ENCODE measurements at regions not wholly inside any gene's neighbourhood (a gene's known extent, or its start where the extent isn't known, plus 50 kb on each side); places are given as distances from the start of the nearest gene placed in this dataset.
"Not testable (repeated sequence)": the region's sequence is repeated elsewhere in the genome, so short reads cannot be mapped to it uniquely, and the experiment has no call there.

- Histone ChIP-seq H3K27ac (ENCODE audit: low read length) (no peak overlapping the region), H3K4me1 (ENCODE audit: control insufficient read depth, insufficient read depth, low read length) (no peaks in the 10 kb centered on the region), H3K4me3 (ENCODE audit: low read length) (no peak overlapping the region), H3K36me3 (ENCODE audit: control insufficient read depth, insufficient read depth, low read length) (no peaks in the 10 kb centered on the region), H3K9me3 (ENCODE audit: control insufficient read depth, insufficient read depth, low read length) (peaks cover 4% of the 10 kb centered on the region), H3K27me3 (ENCODE audit: control insufficient read depth, insufficient read depth, low read length) (no peaks in the 10 kb centered on the region)
- H3K27ac Mint-ChIP-seq: no peak overlapping the region
- no peaks in the 10 kb centered on the region for H3K4me1 Mint-ChIP-seq
- H3K4me3 Mint-ChIP-seq: no peak overlapping the region
- intact Hi-C loops (cut with micrococcal nuclease): no loop called here
- 58% methylated on average over 1 of the region's 1 CpG for WGBS (ENCODE audit: insufficient coverage)
- H3K36me3 Mint-ChIP-seq: peaks cover 7% of the 10 kb centered on the region
- no peak for ATAC-seq
- H3K9me3 Mint-ChIP-seq: peaks cover 8 to 18% of the 10 kb centered on the region in 2 donors
- no peak for DNase-seq
- TF ChIP-seq CTCF (IDR thresholded peaks at IDR 0.05): no peak
- no peaks in the 10 kb centered on the region for H3K27me3 Mint-ChIP-seq (ENCODE audit: low read depth in 2 of 2)
These were observed 625.7 kb upstream of the KCND2 start for GRCh38 chr7:119647286-119647685.

- H3K4me3 Mint-ChIP-seq; intact Hi-C loops (cut with micrococcal nuclease); H3K27me3 ChIP-seq (ENCODE audit: control insufficient read depth, insufficient read depth, low read length); H3K36me3 ChIP-seq (ENCODE audit: control insufficient read depth, insufficient read depth, low read length); H3K4me1 ChIP-seq (ENCODE audit: control insufficient read depth, insufficient read depth, low read length); H3K27ac Mint-ChIP-seq; H3K36me3 Mint-ChIP-seq; DNase-seq; H3K27ac ChIP-seq (ENCODE audit: low read length); ATAC-seq; H3K27me3 Mint-ChIP-seq (ENCODE audit: low read depth in 2 of 2); H3K4me1 Mint-ChIP-seq; H3K9me3 ChIP-seq (ENCODE audit: control insufficient read depth, insufficient read depth, low read length); H3K4me3 ChIP-seq (ENCODE audit: low read length): not testable (repeated sequence)
- peaks cover 9 to 17% of the 10 kb centered on the region in 2 donors for H3K9me3 Mint-ChIP-seq
- WGBS (ENCODE audit: insufficient coverage): 70% methylated on average over 1 of the region's 3 CpGs
These were observed 624.2 kb upstream of the KCND2 start for GRCh38 chr7:119648752-119649151.

GRCh38 chr7:119660080-119660479 lies 612.9 kb upstream of the KCND2 start:
- Mint-ChIP-seq H3K4me3 (no peak overlapping the region), H3K27ac (no peak overlapping the region), H3K9me3 (peaks cover 7 to 13% of the 10 kb centered on the region in 2 donors), H3K36me3 (no peaks in the 10 kb centered on the region), H3K27me3 (ENCODE audit: low read depth in 2 of 2) (no peaks in the 10 kb centered on the region), H3K4me1 (no peaks in the 10 kb centered on the region)
- DNase-seq (no peak), ATAC-seq (no peak)
- intact Hi-C loops (cut with micrococcal nuclease): no loop called here
- no peak for TF ChIP-seq CTCF (IDR thresholded peaks at IDR 0.05)
- Histone ChIP-seq H3K36me3 (ENCODE audit: control insufficient read depth, insufficient read depth, low read length) (no peaks in the 10 kb centered on the region), H3K27me3 (ENCODE audit: control insufficient read depth, insufficient read depth, low read length) (no peaks in the 10 kb centered on the region), H3K27ac (ENCODE audit: low read length) (no peak overlapping the region), H3K4me3 (ENCODE audit: low read length) (no peak overlapping the region), H3K9me3 (ENCODE audit: control insufficient read depth, insufficient read depth, low read length) (no peaks in the 10 kb centered on the region), H3K4me1 (ENCODE audit: control insufficient read depth, insufficient read depth, low read length) (no peaks in the 10 kb centered on the region)
- 83% methylated on average over 1 of the region's 2 CpGs for WGBS (ENCODE audit: insufficient coverage)

- no peaks in the 10 kb centered on the region for H3K4me1 ChIP-seq (ENCODE audit: control insufficient read depth, insufficient read depth, low read length)
- Mint-ChIP-seq H3K9me3 (peaks cover 18 to 29% of the 10 kb centered on the region in 2 donors), H3K4me3 (no peak overlapping the region), H3K27me3 (ENCODE audit: low read depth in 2 of 2) (no peaks in the 10 kb centered on the region), H3K36me3 (peaks cover 12% of the 10 kb centered on the region), H3K27ac (no peak overlapping the region), H3K4me1 (no peaks in the 10 kb centered on the region)
- no peak for ATAC-seq
- TF ChIP-seq CTCF (IDR thresholded peaks at IDR 0.05): no peak
- peaks cover 4% of the 10 kb centered on the region for H3K9me3 ChIP-seq (ENCODE audit: control insufficient read depth, insufficient read depth, low read length)
- intact Hi-C loops (cut with micrococcal nuclease): no loop called here
- DNase-seq: no peak
- H3K36me3 ChIP-seq (ENCODE audit: control insufficient read depth, insufficient read depth, low read length): no peaks in the 10 kb centered on the region
- WGBS (ENCODE audit: insufficient coverage): 40% methylated on average over 1 of the region's 1 CpG
- H3K4me3 ChIP-seq (ENCODE audit: low read length): no peak overlapping the region
- no peak overlapping the region for H3K27ac ChIP-seq (ENCODE audit: low read length)
- H3K27me3 ChIP-seq (ENCODE audit: control insufficient read depth, insufficient read depth, low read length): no peaks in the 10 kb centered on the region
These were observed 608.4 kb upstream of the KCND2 start for GRCh38 chr7:119664601-119665000.

All from natural killer cell (primary cell).